Erythroblast (primary cell): ENCODE measurements at regions not wholly inside any gene's neighbourhood (a gene's known extent, or its start where the extent isn't known, plus 50 kb on each side); places are given as distances from the start of the nearest gene placed in this dataset.

ENCODE experiments used
- GATA1 ChIP-seq: IDR thresholded peaks from 2 replicates; pipeline ENCODE4 v1.6.1; 2011; ENCODE audit warnings: low read depth, mild to moderate bottlenecking, control low read depth, low read length, moderate library complexity
- POLR2A ChIP-seq: IDR thresholded peaks from 2 replicates; pipeline ENCODE4 v1.6.1; 2011; ENCODE audit warnings: mild to moderate bottlenecking, low read length

- TF ChIP-seq POLR2A = no peak
- TF ChIP-seq GATA1 = no peak
Observed at GRCh38 chr5:176153741-176154140, 84.5 kb upstream of the SIMC1 start.
